HL-60 (cell line): ENCODE measurements at regions not wholly inside any gene's neighbourhood (a gene's known extent, or its start where the extent isn't known, plus 50 kb on each side); places are given as distances from the start of the nearest gene placed in this dataset.

Source experiments
- DNase-seq, 2 experiments: peaks; one replicate each; pipeline ENCODE4 v3.0.0-alpha.2; 2010 to 2020; ENCODE audit warnings: low read depth in 1 of 2, low spot score in 1 of 2
- H3K27ac ChIP-seq: fragments of 250-450 bp; sonication (Bioruptor Pico); replicated peaks from 2 replicates; pipeline ENCODE4 v1.5.1; 2020; ENCODE audit warnings: mild to moderate bottlenecking, moderate library complexity
- H3K27me3 ChIP-seq: fragments of 250-450 bp; sonication (Bioruptor Pico); 2 replicates; pipeline ENCODE4 v1.5.1; 2021; ENCODE audit warnings: mild to moderate bottlenecking, moderate library complexity; ENCODE audit not compliant: insufficient read depth, poor library complexity, severe bottlenecking
- H3K4me3 ChIP-seq: replicated peaks from 2 replicates; pipeline ENCODE4 v1.5.1; 2011; ENCODE audit warnings: mild to moderate bottlenecking, control low read depth, low read length; ENCODE audit not compliant: insufficient read depth
- GABPA ChIP-seq: IDR thresholded peaks from 2 replicates; pipeline ENCODE4 v1.6.1; 2012; ENCODE audit warnings: low read depth
- POLR2AphosphoS5 ChIP-seq: IDR thresholded peaks from 2 replicates; pipeline ENCODE4 v1.6.1; 2012; ENCODE audit warnings: low read depth
- SPI1 ChIP-seq: IDR thresholded peaks from 2 replicates; pipeline ENCODE4 v1.6.1; 2012; ENCODE audit warnings: low read depth, mild to moderate bottlenecking, borderline replicate concordance
- TF ChIP-seq, protein P1 (sequence below): IDR thresholded peaks from 2 replicates; pipeline ENCODE4 v1.6.1; 2012; ENCODE audit warnings: low read depth; ENCODE audit not compliant: insufficient replicate concordance
- TF ChIP-seq, protein P2 (sequence below): IDR thresholded peaks from one replicate; pipeline ENCODE4 v1.5.1; 2011; ENCODE audit warnings: low read length, control low read depth, inconsistent platforms; ENCODE audit not compliant: insufficient read depth

DNA sequence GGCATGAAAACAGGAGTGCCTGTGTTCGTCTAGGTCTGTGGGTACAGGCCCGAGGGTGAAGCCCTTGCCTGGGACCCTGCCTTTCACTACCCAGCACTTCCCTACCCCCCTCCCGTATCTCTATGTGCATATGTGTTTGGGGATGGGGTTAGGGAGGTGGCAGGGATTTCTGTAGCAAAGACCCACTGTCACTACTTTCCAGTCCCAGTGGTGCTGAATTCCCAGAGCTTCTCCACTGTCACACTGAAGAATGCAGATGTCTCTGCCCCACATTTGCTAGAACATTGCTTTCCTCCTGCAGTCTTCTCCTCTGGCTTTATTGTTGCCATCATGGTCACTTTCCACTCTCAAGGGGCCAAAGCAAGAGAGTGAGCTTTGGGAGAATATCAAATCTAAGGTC lies 203.9 kb downstream of the MYRFL start:
- no peak overlapping the region for H3K27ac ChIP-seq
- no peak overlapping the region for H3K4me3 ChIP-seq
- DNase-seq, result no peak
- TF ChIP-seq GABPA, result no peak
- no peak for TF ChIP-seq POLR2AphosphoS5
- TF ChIP-seq, protein P1, sequence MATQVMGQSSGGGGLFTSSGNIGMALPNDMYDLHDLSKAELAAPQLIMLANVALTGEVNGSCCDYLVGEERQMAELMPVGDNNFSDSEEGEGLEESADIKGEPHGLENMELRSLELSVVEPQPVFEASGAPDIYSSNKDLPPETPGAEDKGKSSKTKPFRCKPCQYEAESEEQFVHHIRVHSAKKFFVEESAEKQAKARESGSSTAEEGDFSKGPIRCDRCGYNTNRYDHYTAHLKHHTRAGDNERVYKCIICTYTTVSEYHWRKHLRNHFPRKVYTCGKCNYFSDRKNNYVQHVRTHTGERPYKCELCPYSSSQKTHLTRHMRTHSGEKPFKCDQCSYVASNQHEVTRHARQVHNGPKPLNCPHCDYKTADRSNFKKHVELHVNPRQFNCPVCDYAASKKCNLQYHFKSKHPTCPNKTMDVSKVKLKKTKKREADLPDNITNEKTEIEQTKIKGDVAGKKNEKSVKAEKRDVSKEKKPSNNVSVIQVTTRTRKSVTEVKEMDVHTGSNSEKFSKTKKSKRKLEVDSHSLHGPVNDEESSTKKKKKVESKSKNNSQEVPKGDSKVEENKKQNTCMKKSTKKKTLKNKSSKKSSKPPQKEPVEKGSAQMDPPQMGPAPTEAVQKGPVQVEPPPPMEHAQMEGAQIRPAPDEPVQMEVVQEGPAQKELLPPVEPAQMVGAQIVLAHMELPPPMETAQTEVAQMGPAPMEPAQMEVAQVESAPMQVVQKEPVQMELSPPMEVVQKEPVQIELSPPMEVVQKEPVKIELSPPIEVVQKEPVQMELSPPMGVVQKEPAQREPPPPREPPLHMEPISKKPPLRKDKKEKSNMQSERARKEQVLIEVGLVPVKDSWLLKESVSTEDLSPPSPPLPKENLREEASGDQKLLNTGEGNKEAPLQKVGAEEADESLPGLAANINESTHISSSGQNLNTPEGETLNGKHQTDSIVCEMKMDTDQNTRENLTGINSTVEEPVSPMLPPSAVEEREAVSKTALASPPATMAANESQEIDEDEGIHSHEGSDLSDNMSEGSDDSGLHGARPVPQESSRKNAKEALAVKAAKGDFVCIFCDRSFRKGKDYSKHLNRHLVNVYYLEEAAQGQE, result peak; percentile 84
- TF ChIP-seq SPI1, result no peak
- TF ChIP-seq, protein P2, sequence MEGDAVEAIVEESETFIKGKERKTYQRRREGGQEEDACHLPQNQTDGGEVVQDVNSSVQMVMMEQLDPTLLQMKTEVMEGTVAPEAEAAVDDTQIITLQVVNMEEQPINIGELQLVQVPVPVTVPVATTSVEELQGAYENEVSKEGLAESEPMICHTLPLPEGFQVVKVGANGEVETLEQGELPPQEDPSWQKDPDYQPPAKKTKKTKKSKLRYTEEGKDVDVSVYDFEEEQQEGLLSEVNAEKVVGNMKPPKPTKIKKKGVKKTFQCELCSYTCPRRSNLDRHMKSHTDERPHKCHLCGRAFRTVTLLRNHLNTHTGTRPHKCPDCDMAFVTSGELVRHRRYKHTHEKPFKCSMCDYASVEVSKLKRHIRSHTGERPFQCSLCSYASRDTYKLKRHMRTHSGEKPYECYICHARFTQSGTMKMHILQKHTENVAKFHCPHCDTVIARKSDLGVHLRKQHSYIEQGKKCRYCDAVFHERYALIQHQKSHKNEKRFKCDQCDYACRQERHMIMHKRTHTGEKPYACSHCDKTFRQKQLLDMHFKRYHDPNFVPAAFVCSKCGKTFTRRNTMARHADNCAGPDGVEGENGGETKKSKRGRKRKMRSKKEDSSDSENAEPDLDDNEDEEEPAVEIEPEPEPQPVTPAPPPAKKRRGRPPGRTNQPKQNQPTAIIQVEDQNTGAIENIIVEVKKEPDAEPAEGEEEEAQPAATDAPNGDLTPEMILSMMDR, result no peak
- H3K27me3 ChIP-seq, result no peaks in the 10 kb centered on the region

DNA sequence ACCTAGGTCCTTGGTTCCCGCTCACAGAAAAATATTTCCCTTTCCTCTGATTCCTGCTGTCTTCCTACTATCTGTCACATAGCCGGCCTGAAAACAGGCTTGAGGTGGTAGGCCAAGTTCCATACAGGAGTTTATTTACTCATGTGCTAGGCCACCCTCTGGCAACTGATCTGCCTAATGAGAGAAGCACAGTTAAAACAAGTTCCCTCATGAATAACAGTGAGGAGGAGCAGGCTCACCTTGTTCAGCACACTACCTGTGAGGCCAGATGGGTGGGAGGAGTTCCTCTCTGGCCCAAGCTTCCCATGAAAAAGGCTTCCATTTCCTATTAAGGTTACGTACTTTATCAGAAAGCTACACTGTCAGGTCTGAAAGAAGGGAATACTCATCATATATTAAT lies 206.0 kb downstream of the MYRFL start:
- no peak for DNase-seq
- H3K27me3 ChIP-seq, result no peaks in the 10 kb centered on the region
- TF ChIP-seq, protein P1, result no peak
- TF ChIP-seq GABPA (no peak), SPI1 (no peak), POLR2AphosphoS5 (no peak)
- TF ChIP-seq, protein P2, result no peak
- no peak overlapping the region for H3K4me3 ChIP-seq
- no peak overlapping the region for H3K27ac ChIP-seq

DNA sequence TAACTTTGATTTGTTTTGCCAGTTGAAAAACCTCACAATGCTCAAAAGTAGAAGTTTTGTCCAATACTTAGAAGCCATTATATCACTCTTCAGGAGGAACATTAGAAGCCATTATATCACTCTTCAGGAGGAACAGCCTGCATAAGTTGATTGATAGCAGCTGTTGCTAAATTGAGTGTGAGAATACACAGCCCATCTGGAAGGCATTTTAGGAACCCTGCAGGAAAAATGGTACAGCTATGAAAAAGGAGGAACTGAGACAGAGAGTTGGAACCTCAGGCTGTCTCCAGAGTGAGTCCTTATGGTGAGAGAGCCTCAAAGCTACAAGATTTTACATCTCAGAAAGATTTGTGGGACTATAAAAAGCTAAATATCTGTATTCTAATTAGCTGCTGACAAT lies 207.0 kb downstream of the MYRFL start:
- no peak for TF ChIP-seq SPI1
- TF ChIP-seq, protein P1, result no peak
- TF ChIP-seq POLR2AphosphoS5, result no peak
- no peak for TF ChIP-seq GABPA
- TF ChIP-seq, protein P2, result no peak
- DNase-seq, result no peak
- H3K27ac ChIP-seq, result no peak overlapping the region

More for the DNA sequence above, 207.0 kb downstream of the MYRFL start:
- Histone ChIP-seq H3K27me3 (no peaks in the 10 kb centered on the region), H3K4me3 (no peak overlapping the region)
